Tongue (tissue), 1 donor: ENCODE measurements at regions not wholly inside any gene's neighbourhood (a gene's known extent, or its start where the extent isn't known, plus 50 kb on each side); places are given as distances from the start of the nearest gene placed in this dataset.

Experiments
- DNase-seq: peaks from one replicate; pipeline ENCODE4 v3.0.0-alpha.2; 2015

DNA sequence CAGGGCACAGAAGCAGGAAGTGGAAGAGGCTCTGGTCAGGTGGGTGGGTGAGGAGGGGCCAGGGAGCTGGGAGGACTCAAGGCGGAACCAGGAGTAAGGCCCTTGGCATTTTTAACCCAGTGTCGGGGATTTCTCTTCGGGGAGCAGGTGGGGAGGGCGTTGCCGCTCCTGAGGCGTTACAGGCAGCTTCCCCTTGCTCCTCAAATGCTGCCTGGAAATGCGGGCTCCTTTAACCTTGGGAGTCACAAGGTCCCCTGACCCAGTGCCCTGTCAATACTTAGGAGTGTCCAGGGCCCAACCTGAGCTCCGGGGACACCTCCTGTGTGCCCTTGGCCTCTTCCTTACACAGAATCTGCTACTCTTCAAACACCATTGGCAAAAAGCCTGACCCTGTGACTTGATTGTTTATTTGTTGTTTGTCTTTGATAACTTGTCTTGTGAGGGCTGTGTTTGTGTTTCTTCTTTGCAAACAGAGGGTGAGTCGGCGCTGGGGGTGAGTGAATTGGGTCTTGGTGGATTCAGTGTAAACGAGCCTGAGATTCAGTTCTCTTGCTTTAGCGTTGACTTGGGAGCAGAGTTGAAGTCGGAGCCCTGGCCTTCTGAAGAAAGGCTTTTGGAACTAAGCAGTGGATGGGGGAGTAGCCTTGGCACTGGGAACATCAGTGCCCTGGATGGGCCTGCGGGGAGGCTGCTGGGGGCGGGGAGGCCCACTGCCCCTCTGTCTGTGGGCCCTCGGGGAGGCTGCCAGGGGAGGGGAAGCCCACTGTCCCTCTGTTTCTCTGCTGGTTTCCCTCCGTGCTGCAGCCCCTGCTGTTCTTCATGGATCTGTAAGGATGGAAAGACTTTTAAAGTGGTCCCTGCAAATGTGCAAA lies 300.7 kb upstream of the IRX4 start:
- no peak for DNase-seq

DNA sequence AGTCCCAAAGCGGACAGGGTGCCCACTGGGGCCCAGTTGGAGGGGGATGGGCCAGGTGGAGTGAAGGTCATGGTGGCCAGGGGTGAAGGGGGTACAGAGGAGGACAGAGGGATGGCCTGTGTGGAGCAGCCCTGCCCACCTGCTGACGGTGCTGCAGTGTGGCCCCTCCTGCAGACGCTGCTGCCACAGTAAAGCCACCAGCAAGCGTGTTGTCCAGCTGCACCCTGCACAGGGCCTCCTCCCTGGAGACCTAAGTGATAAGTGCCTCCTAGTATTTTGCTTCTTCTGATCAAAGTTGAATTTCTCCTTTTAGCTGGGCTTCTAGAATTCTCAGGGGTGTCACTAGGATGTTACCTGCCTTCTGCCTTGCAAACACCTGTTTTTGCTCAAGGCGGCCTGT lies 299.3 kb upstream of the IRX4 start:
- DNase-seq, result no peak

DNA sequence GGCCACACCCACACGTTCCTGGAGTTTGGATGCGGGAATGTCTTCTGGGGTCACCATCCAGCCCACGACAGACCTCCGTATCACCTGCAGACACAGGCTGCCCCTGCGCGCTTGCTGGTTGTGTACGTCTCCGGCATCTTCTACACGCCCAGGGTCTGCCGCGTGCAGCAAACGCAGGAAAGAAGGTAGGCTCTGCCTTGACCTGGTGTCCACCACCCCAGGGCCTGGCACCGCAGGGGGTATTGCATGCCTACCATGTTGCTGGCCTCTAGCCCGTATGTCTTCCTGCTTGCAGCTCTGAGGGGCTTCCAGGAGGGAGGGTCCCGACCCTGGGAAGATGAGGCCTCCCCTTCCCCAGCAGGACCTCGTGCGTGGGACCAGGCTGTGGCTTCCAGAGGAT lies 298.8 kb upstream of the IRX4 start:
- no peak for DNase-seq

DNA sequence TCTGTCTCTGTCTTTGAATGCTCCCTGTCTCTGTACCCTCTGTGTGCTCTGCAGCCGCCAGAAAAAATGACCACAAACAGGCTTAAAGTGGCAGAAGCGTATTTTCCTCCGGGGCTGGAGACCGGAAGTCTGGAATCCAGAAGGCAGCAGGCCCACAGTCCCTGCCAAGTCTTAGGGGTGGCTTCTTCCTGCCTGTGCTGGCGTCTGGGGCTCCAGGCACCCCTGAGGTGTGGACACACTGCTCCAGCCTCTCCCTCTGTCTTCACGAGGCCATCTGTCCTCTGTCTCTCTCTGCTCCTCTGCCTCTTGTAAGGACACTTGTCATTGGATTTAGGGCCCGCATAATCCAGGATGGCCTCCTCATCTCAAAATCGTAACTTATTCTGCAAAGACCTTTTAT lies 298.4 kb upstream of the IRX4 start:
- DNase-seq, result no peak

DNA sequence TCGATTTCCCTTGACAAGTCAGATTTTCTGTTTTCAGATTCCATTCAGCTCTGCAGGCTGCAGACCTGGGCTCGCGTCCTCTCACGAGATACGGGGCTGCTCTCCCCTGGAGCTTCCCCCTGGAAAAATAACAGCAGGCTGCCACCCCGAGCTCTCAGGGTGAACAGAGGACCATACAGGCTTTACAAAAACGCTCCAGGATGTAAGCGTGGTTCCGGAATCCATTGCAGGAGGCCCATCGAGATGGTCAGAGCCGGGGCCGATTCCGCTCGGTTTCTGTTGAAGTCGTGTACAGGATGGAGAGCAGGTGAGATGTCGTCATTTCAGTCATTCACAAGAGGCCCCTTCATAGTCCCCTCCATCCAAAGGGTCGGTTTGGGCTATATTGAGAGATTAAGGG lies 297.7 kb upstream of the IRX4 start:
- DNase-seq, result no peak

DNA sequence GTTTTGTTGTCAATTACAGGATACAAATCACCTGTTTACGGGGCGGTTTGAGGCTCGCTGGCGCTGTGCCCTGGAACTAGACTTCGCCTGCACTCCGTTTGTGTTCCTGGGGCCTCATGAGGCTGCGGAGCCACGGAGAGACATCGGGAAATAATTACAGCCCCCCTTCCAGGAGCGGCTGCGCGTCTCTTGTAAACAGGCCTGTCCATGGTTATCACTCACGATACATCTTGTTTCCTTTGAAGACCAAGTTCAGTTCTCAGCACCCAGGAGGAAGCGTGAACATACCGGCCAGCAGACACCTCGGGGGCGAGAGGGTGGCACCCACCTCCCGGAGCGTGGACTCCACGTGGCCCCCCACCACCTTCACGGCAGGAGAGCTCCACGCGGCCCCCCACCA lies 297.1 kb upstream of the IRX4 start:
- DNase-seq, result peak; percentile 31

DNA sequence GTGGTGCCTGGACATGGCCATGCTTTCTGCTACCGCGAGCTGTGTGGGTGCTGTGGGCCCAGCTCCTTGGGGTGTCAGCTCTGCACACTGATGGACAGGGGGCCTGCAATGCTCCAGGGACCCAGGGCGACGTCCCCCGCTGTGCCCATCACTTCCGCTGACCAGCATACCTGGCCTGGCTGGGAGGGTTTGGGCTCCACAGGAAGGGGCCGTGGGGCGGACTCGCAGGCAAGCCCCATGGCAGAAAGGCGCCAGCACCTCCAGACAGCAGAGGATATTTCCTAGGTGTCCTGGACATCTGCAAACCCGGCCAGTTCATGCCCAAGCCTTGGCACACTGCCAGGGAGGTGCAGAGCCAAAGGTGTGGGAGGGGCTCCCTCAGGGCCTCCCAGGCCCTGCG lies 295.8 kb upstream of the IRX4 start:
- DNase-seq, result no peak

DNA sequence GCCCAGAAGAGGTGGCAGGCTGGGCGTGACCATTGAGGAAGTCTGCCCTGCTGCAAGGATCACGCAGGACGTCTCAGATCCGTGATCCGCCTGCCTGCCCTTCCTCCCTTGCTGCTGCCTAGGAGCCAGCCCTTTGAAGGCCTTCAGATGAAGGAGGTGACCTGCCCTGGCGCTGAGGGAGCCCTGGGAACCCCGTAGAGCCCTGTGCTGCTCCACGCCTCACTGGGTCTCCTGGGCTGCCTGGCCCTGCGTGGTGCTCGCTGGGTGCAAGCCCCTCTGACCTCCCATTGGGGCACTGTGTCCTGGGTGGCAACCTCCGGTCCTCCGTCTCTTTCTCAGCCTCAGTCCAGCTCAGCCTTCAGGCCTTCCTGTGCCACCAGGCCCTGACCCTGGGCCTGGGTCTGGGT lies 295.3 kb upstream of the IRX4 start:
- no peak for DNase-seq

DNA sequence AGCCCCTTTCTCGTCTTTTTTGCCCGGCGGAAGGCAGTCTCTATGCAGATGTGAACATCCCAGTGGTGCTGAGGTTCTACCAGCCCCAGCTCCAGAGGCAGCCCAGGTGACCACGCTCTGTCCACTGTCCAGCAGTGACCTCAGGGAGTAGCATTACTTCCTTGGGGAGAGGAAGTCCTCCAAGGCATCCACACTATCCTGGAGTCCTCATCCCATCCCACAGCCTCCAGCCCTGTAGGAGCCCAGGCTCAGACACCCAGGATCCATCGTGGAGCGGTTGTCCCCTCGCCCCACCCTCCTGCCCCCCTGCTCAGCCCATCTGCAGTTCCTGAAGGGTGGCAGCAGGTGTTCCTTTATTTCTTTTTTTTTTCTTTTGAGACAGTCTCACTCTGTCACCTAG lies 294.5 kb upstream of the IRX4 start:
- no peak for DNase-seq

DNA sequence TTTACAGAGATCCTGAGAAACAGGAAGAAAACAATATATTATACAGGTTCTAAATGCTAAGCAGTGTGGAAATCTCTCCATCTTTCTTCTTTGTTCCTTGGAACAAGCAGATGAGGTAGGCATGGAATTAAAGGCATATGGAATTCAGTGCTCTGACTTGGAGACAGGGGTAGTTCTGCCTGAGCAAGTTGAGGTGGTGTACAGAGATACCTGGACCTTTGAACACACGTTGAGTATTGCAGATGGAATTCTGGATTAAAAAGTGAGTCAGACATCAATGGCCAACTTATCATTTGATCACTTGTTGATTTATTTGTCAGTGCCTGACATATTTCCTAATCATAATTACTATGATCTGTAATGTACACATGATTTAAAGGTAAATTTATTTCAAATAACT lies 293.9 kb upstream of the IRX4 start:
- no peak for DNase-seq

DNA sequence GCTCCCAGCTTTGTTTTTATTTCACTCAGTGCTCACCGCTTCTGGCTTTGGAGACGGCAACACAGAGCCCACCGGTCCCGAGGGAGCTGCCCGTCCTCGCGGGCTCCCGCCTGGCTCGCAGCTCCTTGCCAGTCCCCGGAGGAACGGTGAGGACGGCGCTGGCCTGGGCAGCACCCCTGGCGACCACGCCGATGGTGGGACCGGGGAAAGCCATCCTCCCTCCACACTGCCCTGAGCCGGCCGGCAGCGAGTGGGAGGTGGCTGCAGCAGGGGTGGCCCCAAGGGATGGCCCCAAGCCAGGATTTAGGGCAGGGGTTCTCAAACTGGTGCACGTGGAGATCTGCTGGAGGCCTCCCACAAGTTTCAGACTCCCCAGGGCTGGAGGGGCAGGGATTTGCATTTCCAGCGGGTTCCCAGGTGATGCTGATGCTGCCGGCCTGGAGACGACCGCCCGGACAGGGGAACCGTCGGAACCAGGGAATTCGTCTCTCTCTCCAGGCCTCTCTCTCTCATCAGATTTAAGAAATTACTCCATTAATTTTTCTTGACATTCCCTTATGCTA lies 293.2 kb upstream of the IRX4 start:
- no peak for DNase-seq

DNA sequence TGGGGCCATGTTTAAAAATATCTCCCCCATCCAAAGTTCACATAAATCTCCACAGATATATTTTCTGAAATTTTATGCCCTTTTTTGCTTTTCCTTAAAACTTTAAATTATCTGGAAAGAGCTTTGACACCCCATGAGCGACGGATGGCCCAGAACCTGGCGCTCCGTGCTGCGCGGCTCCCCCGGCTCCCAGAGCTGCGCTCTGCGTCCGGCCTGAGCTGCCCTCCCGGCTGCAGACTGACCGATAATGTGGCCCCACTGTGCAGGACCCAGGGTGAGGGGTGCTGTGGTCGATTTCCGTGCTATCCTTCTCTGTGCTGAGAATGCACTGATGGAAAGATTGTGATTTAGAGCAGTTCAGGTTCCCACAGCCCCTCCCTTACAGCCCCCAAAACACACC lies 292.3 kb upstream of the IRX4 start:
- no peak for DNase-seq

DNA sequence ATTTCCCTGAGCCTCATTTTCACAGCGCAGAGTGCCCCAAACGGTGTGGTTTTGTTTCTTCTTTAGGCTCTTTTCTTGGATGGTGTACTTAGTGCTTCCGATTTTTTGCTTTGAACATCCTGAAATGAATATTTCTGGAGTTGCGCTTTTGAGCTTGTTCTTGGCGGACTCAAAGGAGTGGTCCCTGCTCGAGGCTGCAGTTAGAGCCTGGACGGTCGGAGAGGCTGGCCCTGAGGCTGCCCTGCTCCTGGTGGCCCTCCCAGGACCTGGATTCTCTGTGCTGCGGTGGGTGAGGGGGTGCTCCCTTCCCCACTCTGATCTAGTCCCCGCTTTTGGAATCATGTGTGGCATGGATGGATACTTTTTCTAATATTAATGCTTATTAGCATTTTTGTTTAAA lies 291.8 kb upstream of the IRX4 start:
- DNase-seq, result no peak

DNA sequence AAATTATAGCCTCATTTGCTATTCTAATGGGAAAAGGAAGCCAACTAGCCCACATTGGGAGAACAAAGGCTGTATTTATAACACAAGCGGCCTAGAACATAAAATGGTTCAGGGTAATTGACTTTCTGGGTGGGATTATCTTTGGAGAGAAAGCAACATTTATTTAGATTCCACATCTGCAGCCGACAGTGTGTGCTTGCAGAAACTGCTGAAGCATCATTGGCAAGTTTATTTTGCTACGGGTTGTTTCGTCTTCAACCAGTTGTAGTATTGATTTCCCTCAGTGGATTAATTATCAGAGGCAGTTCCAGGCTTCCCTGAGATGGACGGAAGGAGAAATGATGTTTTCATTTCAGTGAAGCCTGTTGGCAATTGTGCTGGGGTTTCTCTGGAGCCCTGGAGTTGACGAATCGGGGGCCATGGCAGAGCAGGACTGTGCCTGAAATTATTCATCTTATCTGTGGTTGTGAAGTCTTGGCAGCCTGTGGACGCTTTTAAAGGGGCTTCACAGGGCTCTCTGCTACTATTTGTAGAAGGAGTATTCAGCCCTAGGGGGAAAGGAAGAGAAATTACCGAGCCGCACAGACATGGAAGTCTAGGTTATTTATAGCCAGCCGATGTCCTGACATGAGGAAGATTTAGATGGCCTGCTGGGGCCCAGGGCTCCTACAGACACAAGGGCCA lies 290.6 kb upstream of the IRX4 start:
- peak; percentile 18 for DNase-seq

DNA sequence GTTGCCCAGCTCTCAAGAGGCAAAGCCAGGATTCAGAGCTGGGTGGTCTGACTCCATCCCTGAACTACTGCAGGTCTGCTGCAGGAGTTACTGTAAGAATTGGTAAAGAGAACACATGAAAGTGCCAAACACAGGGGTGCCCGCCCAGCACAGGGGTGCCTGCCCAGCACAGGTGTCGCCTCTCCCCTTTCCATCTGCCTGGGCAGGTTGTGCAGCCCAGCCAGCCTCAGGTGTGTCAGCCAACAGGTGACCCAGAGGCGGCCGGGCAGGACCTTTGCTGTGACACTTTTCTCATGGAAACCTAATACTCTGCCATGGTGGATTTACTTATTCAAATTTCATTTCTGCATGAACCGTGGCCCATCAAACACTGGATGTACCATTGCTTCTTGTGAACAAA lies 289.7 kb upstream of the IRX4 start:
- DNase-seq, result no peak

DNA sequence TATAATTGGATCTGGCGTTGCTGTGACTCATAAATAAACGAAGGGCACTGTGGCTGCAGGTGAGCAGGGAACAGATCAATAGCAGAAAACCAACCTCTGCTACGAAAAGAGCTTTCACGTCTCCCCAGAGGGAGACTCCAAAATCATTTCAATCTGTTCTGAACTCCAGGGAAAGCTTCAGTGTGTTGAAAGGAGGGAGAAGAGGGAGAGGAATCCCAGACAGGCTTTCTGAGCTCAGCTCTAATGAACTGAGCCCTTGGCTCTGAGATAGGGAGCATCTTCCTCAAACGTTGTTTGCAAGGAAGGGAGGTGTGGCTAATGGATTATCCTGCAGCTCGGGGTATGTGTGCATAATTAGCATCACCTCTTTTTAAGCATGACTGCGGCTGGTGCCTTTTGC lies 288.0 kb upstream of the IRX4 start:
- DNase-seq, result no peak

DNA sequence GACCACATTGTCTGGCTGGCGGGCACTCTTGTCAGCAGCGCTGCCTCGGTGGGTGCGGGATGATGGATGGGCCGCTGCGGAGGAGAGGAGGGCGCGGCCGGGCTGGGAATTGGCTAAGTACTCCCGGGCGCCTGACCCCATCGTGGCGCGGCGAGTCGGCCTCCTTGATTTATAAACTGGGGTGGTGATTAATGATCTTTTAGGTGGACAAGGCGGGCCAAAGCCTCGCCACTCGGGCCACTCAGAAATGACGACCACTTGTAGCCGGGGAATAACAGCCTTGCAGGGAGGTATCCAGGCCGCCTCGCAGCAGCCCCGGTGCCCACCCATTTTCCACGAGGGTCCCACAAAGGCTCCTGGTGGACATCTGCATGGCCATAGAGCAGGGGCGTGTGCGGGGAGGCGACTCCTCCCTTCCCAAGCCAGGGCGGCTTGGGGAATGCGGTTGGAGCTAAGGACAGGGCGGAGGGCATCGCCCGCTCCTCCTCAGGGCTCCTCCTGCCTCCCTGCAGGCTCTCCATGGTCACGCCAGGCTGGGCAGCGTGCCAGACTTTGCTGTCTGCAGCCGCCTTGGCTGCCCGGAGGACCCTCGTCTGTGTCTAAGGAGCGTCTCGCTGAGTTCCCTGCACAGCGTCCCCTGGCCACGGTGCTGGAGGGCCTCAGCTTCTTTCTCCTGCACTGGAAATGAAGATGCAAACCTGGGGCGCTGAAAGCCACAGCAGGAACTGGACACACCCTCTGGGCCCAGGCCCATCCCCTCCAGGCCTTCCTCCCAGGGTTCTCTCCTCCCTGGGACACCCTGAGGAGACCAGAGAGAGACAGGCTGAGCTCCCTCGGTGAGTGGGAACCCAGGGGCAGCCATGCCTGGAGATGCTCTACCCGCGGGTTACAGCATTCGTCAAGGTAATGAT lies 287.4 kb upstream of the IRX4 start:
- peak; percentile 66 for DNase-seq

DNA sequence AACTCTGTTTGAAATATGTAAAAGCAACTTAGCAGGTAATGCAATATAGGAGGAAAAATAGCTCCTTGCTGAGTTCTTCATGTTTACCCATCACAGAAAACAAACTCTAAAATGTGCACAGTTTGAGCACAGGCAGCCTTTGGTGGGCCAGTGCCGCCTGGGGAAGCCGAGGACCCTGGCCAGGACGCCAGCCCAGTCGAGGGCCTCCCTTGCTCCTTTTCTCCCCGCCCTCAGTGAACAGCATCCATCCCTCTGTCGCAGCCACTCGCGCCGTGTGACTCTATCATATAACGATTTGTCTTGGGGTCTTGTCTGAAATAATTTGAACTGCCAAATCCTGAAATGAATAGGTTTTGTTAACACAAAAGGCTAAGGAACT lies 286.7 kb upstream of the IRX4 start:
- no peak for DNase-seq

DNA sequence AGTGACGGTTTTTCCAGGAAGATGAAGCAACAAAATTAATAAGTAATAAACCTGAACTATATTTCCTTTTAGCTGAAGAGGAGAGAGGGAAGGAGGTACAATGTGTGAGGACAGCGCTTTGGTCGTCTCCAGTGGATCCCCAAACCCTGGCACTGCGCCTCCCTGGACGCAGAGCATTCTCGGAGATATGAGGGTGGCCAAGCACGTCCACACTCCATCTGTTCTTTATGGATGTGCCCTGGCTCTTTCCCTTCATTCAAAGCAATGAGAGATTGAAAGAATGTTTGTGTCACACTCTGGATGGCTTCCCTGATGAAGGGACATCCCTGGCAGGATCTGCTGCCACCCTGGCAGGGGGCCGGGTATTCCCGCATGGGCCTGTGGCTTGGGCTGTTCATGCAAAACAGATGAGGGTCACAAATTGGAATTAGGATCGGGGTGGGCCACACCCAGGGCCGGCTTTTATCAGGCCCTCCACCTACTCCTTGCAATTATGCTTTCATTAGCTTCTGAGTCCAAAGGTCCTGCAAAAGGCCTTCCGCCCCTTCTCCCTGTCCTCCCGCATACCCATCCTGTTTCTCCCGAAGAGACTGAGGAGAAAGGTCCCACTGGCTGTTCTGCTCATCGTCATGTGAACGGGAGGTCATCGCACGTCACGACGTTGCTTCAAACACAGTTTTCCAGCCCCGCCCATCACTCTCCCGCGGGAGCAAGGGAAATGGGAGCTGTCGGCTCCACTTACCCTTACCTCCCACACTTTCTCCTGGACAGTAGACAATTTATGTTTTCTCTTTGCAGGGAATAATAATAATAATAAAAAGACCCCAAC lies 286.1 kb upstream of the IRX4 start:
- no peak for DNase-seq

DNA sequence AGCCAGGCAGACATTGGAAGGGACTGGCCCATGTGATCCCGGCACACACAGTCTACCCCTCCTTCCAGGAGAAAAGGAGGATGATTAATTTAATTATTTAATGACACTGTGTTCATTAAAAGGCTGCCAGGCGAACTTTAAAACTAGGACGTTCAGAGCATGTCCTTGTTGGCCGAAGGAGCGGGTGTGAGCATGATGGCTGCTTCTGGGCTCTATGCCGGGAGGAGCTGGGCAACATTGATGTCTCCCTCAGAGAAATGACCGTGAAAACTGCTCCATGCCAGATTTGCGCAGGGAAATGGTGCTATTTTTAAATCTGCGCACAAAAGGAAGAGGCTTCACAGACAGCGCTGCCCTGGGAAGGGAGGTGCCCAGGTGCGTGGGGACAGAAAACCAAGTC lies 284.9 kb upstream of the IRX4 start:
- no peak for DNase-seq

DNA sequence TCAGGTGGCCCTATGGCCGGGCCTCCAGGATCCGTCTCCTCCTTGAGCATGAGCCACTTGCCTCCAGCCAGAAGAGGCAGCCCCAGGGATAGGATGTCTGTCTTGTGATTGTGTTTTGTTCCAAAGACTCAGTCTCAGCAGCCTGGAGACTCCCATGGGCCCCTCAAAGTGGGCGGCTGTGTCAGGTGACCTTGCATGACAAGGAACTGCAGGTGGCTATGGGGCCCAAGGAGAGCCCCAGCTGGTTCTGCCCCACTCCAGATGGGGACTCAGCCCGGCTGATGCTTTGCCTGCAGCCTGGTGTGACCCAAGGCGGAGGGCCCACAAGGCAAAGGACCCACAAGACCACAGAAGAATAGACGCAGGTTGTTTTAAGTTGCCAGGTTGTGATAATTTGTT lies 284.3 kb upstream of the IRX4 start:
- no peak for DNase-seq
